ENCODE measurements at regions not wholly inside any gene's neighbourhood (a gene's known extent, or its start where the extent isn't known, plus 50 kb on each side); places are given as distances from the start of the nearest gene placed in this dataset.

GRCh38 chr18:22685788-22686187 lies 247.3 kb upstream of the RBBP8 start:
- TF ChIP-seq, protein P1, sequence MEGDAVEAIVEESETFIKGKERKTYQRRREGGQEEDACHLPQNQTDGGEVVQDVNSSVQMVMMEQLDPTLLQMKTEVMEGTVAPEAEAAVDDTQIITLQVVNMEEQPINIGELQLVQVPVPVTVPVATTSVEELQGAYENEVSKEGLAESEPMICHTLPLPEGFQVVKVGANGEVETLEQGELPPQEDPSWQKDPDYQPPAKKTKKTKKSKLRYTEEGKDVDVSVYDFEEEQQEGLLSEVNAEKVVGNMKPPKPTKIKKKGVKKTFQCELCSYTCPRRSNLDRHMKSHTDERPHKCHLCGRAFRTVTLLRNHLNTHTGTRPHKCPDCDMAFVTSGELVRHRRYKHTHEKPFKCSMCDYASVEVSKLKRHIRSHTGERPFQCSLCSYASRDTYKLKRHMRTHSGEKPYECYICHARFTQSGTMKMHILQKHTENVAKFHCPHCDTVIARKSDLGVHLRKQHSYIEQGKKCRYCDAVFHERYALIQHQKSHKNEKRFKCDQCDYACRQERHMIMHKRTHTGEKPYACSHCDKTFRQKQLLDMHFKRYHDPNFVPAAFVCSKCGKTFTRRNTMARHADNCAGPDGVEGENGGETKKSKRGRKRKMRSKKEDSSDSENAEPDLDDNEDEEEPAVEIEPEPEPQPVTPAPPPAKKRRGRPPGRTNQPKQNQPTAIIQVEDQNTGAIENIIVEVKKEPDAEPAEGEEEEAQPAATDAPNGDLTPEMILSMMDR (IDR thresholded peaks at IDR 0.05) = no peak
- no peak for TF ChIP-seq POLR2A (IDR thresholded peaks at IDR 0.05)
